22Rv1 (cell line): ENCODE measurements at regions not wholly inside any gene's neighbourhood (a gene's known extent, or its start where the extent isn't known, plus 50 kb on each side); places are given as distances from the start of the nearest gene placed in this dataset.

Experiments used
- CTCF ChIP-seq: fragments of 450-650 bp; IDR thresholded peaks from 2 replicates; pipeline ENCODE4 v1.5.1; 2017; ENCODE audit warnings: mild to moderate bottlenecking
- ZFX ChIP-seq: fragments of 450-650 bp; IDR thresholded peaks from 2 replicates; pipeline ENCODE4 v1.6.1; 2017; ENCODE audit warnings: antibody characterized with exemption, borderline replicate concordance

GRCh38 chr7:136717910-136718557, 150.4 kb upstream of the CHRM2 start:
- TF ChIP-seq CTCF (no peak), ZFX (no peak)
